HEK293T (cell line): ENCODE measurements at regions not wholly inside any gene's neighbourhood (a gene's known extent, or its start where the extent isn't known, plus 50 kb on each side); places are given as distances from the start of the nearest gene placed in this dataset.

Source experiments
- FOXK2 ChIP-seq: fragments of 450-650 bp; IDR thresholded peaks from 2 replicates; pipeline ENCODE4 v1.6.1; 2016; ENCODE audit warnings: mild to moderate bottlenecking
- NFRKB ChIP-seq: fragments of 450-650 bp; IDR thresholded peaks from 2 replicates; pipeline ENCODE4 v1.6.1; 2016; ENCODE audit warnings: mild to moderate bottlenecking, moderate library complexity

DNA sequence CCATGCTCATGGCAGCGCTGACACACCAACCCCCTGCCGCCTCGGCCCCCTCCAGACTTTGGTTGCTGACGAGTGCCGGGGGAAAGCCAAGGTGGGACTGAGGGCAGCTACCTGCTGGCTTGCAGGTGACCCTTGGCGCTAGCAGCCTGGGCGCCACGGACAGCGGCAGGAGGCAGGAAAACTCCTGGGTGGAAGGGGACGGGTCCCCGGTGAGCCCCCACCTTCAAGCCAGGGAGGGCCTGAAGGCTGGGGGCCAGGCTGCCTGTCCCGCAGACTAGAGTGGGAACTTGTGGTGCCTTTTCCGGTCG lies 226.7 kb downstream of the OTOR start:
- TF ChIP-seq FOXK2 (no peak), NFRKB (no peak)
